ENCODE measurements at regions not wholly inside any gene's neighbourhood (a gene's known extent, or its start where the extent isn't known, plus 50 kb on each side); places are given as distances from the start of the nearest gene placed in this dataset.

- no peaks in the 10 kb centered on the region for H3K9me3 Mint-ChIP-seq
- no peak overlapping the region for H3K4me3 Mint-ChIP-seq
- H3K4me1 Mint-ChIP-seq (ENCODE audit: low read depth) = no peaks in the 10 kb centered on the region
- intact Hi-C loops (cut with micrococcal nuclease) = no loop called here
- POLR2A ChIA-PET = no interaction called here
- CTCF ChIA-PET = interaction anchor here (1.4 kb wide), 1 partner anchor 14 kb away, joined by 4 read pairs; no protein-coding TSS in a partner anchor
- H3K27ac Mint-ChIP-seq = no peak overlapping the region
- ATAC-seq (no peak), DNase-seq (no peak)
- H3K27me3 Mint-ChIP-seq = peaks cover 15% of the 10 kb centered on the region
- H3K36me3 Mint-ChIP-seq (ENCODE audit: low read depth) = no peaks in the 10 kb centered on the region
- no peak for TF ChIP-seq CTCF (IDR thresholded peaks at IDR 0.05)
Observed at GRCh38 chr16:77569406-77569805, 134.6 kb upstream of the ADAMTS18 start.

GRCh38 chr16:77570574-77570973, 135.7 kb upstream of the ADAMTS18 start:
- Mint-ChIP-seq H3K27me3 (peaks cover 17% of the 10 kb centered on the region), H3K4me3 (no peak overlapping the region), H3K36me3 (ENCODE audit: low read depth) (no peaks in the 10 kb centered on the region), H3K4me1 (ENCODE audit: low read depth) (no peaks in the 10 kb centered on the region), H3K27ac (no peak overlapping the region), H3K9me3 (no peaks in the 10 kb centered on the region)
- intact Hi-C loops (cut with micrococcal nuclease) = no loop called here
- no peak for TF ChIP-seq CTCF (IDR thresholded peaks at IDR 0.05)
- ChIA-PET POLR2A (no interaction called here), CTCF (interaction anchor here (1.0 to 2.4 kb wide), 2 partner anchors 14 to 18 kb away, joined by 3 to 6 read pairs; no protein-coding TSS in a partner anchor)
- DNase-seq (no peak), ATAC-seq (no peak)

GRCh38 chr16:77571115-77571862, 136.5 kb upstream of the ADAMTS18 start:
- H3K36me3 Mint-ChIP-seq (ENCODE audit: low read depth) = no peaks in the 10 kb centered on the region
- CTCF ChIA-PET = interaction anchor here (1.0 to 2.4 kb wide), 2 partner anchors 14 to 19 kb away, joined by 3 to 6 read pairs; no protein-coding TSS in a partner anchor
- POLR2A ChIA-PET = no interaction called here
- ATAC-seq = no peak
- peaks cover 19% of the 10 kb centered on the region for H3K27me3 Mint-ChIP-seq
- H3K4me3 Mint-ChIP-seq = no peak overlapping the region
- no peak for DNase-seq
- intact Hi-C loops (cut with micrococcal nuclease) = no loop called here
- no peak for TF ChIP-seq CTCF (IDR thresholded peaks at IDR 0.05)
- no peaks in the 10 kb centered on the region for H3K4me1 Mint-ChIP-seq (ENCODE audit: low read depth)
- H3K27ac Mint-ChIP-seq = no peak overlapping the region
- no peaks in the 10 kb centered on the region for H3K9me3 Mint-ChIP-seq

- DNase-seq = no peak
- no peaks in the 10 kb centered on the region for H3K4me1 Mint-ChIP-seq (ENCODE audit: low read depth)
- POLR2A ChIA-PET = no interaction called here
- intact Hi-C loops (cut with micrococcal nuclease) = no loop called here
- TF ChIP-seq CTCF (IDR thresholded peaks at IDR 0.05) = no peak
- H3K4me3 Mint-ChIP-seq = no peak overlapping the region
- H3K27ac Mint-ChIP-seq = no peak overlapping the region
- ATAC-seq = no peak
- H3K36me3 Mint-ChIP-seq (ENCODE audit: low read depth) = no peaks in the 10 kb centered on the region
- no peaks in the 10 kb centered on the region for H3K9me3 Mint-ChIP-seq
- CTCF ChIA-PET = interaction anchor here (1.7 kb wide), 1 partner anchor 9 kb away, joined by 4 read pairs; no protein-coding TSS in a partner anchor
- peaks cover 13% of the 10 kb centered on the region for H3K27me3 Mint-ChIP-seq
Observed at GRCh38 chr16:77574867-77575624, 140.2 kb upstream of the ADAMTS18 start.

Data from activated CD8-positive, alpha-beta T cell treated with anti-CD3 and anti-CD28 coated beads for 36 hours (primary cell).